Lung (tissue), 11 donors: ENCODE measurements at regions not wholly inside any gene's neighbourhood (a gene's known extent, or its start where the extent isn't known, plus 50 kb on each side); places are given as distances from the start of the nearest gene placed in this dataset.

Experiments used
- ATAC-seq: fragments of 200-7000 bp; cut with Tn5 transposase; one replicate; pipeline ENCODE4 v1.9.1; 2020; ENCODE audit warnings: moderate number of reproducible peaks; ENCODE audit not compliant: insufficient read depth, low FRiP score
- DNase-seq, 3 donors: peaks; one replicate each; pipeline ENCODE4 v3.0.0-alpha.2; 2013 to 2017
- H3K27ac ChIP-seq, 2 donors: one replicate each; pipeline ENCODE4 v1.5.1; 2013; ENCODE audit warnings: mild to moderate bottlenecking in 2 of 2, moderate library complexity in 2 of 2, control low read depth in 1 of 2, inconsistent platforms in 1 of 2, low read depth in 1 of 2, low read length in 1 of 2
- H3K27me3 ChIP-seq, 3 donors: one replicate each; pipeline ENCODE4 v1.5.1; 2013; ENCODE audit warnings: low read length in 2 of 3; ENCODE audit not compliant: control insufficient read depth in 3 of 3, insufficient read depth in 3 of 3
- H3K36me3 ChIP-seq, 4 donors: one replicate each; pipeline ENCODE4 v1.5.1; 2013; ENCODE audit warnings: low read length in 4 of 4, mild to moderate bottlenecking in 1 of 4, moderate library complexity in 1 of 4; ENCODE audit not compliant: control insufficient read depth in 4 of 4, insufficient read depth in 4 of 4
- H3K4me1 ChIP-seq, 5 donors: one replicate each; pipeline ENCODE4 v1.5.1; 2013; ENCODE audit warnings: low read length in 5 of 5, mild to moderate bottlenecking in 2 of 5, moderate library complexity in 1 of 5; ENCODE audit not compliant: control insufficient read depth in 5 of 5, insufficient read depth in 5 of 5
- H3K4me3 ChIP-seq: one replicate; pipeline ENCODE4 v1.5.1; 2013; ENCODE audit warnings: mild to moderate bottlenecking, control low read depth, moderate library complexity
- H3K9ac ChIP-seq, 2 donors: one replicate each; pipeline ENCODE4 v1.5.1; 2013; ENCODE audit warnings: low read length in 2 of 2, control low read depth in 1 of 2; ENCODE audit not compliant: insufficient read depth in 1 of 2
- H3K9me3 ChIP-seq, 4 donors: one replicate each; pipeline ENCODE4 v1.5.1; 2013; ENCODE audit warnings: low read length in 3 of 4, mild to moderate bottlenecking in 1 of 4, moderate library complexity in 1 of 4; ENCODE audit not compliant: control insufficient read depth in 4 of 4, insufficient read depth in 3 of 4
- CTCF ChIP-seq: IDR thresholded peaks from 2 replicates; pipeline ENCODE4 v1.5.1; 2012; ENCODE audit warnings: mild to moderate bottlenecking; ENCODE audit errors: control extremely low read depth, extremely low read depth
- WGBS, 2 donors: extraction: QIAGEN DNeasy Blood & Tissue Kit; methylation state at CpG; one replicate each; pipeline ENCODE4 v1.1.7; 2013; 5-methylcytosine and 5-hydroxymethylcytosine counted together
- donor health status: control.
- donor health status: control.
- donor health status: Bipolar disorder and iron deficiency.
- donor health status: healthy.
- donor health status: DM: yes; HTN: yes; CAD: no.

GRCh38 chr9:109604131-109604530 is 106.0 kb upstream of the PTPN3 start:
- no peaks in the 10 kb centered on the region for H3K27me3 ChIP-seq
- TF ChIP-seq CTCF, result no peak
- peaks cover 0 to 6% (median 0%) of the 10 kb centered on the region in 4 donors for H3K9me3 ChIP-seq
- H3K4me1 ChIP-seq, result peaks cover 0 to 3% (median 0%) of the 10 kb centered on the region in 5 donors
- H3K27ac ChIP-seq, result no peak overlapping the region
- ATAC-seq, result no peak
- H3K36me3 ChIP-seq, result no peaks in the 10 kb centered on the region
- DNase-seq, result no peak
- no peak overlapping the region for H3K9ac ChIP-seq
- no peak overlapping the region for H3K4me3 ChIP-seq
- 78 to 80% methylated on average over 6 of the region's 6 CpGs for WGBS, 2 donors

GRCh38 chr9:109604781-109605180 is 106.7 kb upstream of the PTPN3 start:
- H3K4me1 ChIP-seq, result peaks cover 0 to 3% (median 0%) of the 10 kb centered on the region in 5 donors
- H3K36me3 ChIP-seq, result no peaks in the 10 kb centered on the region
- H3K9ac ChIP-seq, result no peak overlapping the region
- H3K27ac ChIP-seq, result no peak overlapping the region
- DNase-seq (peak in 2 of 3 donors; percentile 53 to 61), ATAC-seq (no peak)
- no peak overlapping the region for H3K4me3 ChIP-seq
- WGBS, 2 donors, result 65 to 67% methylated on average over 1 of the region's 1 CpG
- H3K27me3 ChIP-seq, result no peaks in the 10 kb centered on the region
- TF ChIP-seq CTCF, result no peak
- H3K9me3 ChIP-seq, result peaks cover 0 to 6% (median 0%) of the 10 kb centered on the region in 4 donors

- H3K9ac ChIP-seq, result no peak overlapping the region
- peaks cover 0 to 3% (median 0%) of the 10 kb centered on the region in 5 donors for H3K4me1 ChIP-seq
- ATAC-seq, result no peak
- 92 to 100% methylated on average over 1 of the region's 1 CpG for WGBS, 2 donors
- H3K36me3 ChIP-seq, result no peaks in the 10 kb centered on the region
- no peak overlapping the region for H3K4me3 ChIP-seq
- TF ChIP-seq CTCF, result no peak
- H3K27me3 ChIP-seq, result no peaks in the 10 kb centered on the region
- DNase-seq, result no peak
- H3K9me3 ChIP-seq, result peaks cover 0 to 3% (median 0%) of the 10 kb centered on the region in 4 donors
- no peak overlapping the region for H3K27ac ChIP-seq
These were observed 111.0 kb upstream of the PTPN3 start for GRCh38 chr9:109609060-109609459.

DNA sequence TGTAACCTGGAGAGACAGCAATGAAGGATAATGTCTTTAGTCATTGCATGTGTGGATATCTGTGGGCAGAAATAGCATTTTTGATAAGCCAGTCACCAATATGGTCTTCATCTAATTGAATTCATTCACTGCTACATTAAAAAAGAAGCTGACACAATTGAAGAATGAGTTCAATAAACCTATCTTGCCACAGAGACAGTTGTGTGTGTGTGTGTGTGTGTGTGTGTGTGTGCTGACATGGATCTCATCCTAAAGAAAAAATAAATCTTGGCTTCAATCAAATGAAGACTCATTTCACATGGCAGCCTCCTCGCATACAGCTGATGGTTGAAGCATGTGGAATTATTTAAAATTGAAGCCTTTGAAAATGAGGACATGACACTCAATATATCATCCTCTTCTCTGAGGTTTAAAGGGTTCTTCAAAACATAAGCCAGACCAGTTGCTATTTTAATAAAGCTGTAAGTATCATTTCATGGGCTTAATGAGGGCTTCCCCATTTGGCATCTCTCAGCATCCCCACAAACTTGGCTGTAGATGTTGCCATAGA is 118.5 kb upstream of the PTPN3 start:
- Histone ChIP-seq H3K4me1 (no peaks in the 10 kb centered on the region), H3K27me3 (no peaks in the 10 kb centered on the region), H3K36me3 (no peaks in the 10 kb centered on the region), H3K27ac (no peak overlapping the region), H3K9me3 (peaks cover 0 to 5% (median 0%) of the 10 kb centered on the region in 4 donors), H3K9ac (no peak overlapping the region), H3K4me3 (no peak overlapping the region)
- TF ChIP-seq CTCF, result no peak
- no peak for ATAC-seq
- 89 to 93% methylated on average over 1 of the region's 1 CpG for WGBS, 2 donors
- DNase-seq, result no peak
